ENCODE measurements at regions not wholly inside any gene's neighbourhood (a gene's known extent, or its start where the extent isn't known, plus 50 kb on each side); places are given as distances from the start of the nearest gene placed in this dataset. TPM values are rescaled to one million over a fixed set of nuclear protein-coding genes. Genes with fewer than 3 reads are reported as not detected.

GRCh38 chr2:88239781-88240180, 69.6 kb downstream of the THNSL2 start (continued):
- TF ChIP-seq SMC3 (IDR thresholded peaks at IDR 0.05; ENCODE audit: borderline replicate concordance, low read length) = no peak
- TF ChIP-seq JUNB (IDR thresholded peaks at IDR 0.05) = no peak
- TF ChIP-seq, protein P1, sequence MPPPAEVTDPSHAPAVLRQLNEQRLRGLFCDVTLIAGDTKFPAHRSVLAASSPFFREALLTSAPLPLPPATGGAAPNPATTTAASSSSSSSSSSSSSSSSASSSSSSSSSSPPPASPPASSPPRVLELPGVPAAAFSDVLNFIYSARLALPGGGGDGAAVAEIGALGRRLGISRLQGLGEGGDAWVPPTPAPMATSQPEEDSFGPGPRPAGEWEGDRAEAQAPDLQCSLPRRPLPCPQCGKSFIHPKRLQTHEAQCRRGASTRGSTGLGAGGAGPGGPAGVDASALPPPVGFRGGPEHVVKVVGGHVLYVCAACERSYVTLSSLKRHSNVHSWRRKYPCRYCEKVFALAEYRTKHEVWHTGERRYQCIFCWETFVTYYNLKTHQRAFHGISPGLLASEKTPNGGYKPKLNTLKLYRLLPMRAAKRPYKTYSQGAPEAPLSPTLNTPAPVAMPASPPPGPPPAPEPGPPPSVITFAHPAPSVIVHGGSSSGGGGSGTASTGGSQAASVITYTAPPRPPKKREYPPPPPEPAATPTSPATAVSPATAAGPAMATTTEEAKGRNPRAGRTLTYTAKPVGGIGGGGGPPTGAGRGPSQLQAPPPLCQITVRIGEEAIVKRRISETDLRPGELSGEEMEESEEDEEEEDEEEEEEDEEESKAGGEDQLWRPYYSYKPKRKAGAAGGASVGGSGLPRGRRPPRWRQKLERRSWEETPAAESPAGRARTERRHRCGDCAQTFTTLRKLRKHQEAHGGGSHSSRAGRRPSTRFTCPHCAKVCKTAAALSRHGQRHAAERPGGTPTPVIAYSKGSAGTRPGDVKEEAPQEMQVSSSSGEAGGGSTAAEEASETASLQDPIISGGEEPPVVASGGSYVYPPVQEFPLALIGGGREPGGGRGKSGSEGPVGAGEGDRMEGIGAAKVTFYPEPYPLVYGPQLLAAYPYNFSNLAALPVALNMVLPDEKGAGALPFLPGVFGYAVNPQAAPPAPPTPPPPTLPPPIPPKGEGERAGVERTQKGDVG (CRISPR knock-in tag; IDR thresholded peaks at IDR 0.05) = no peak
- no peak for TF ChIP-seq SMAD5 (IDR thresholded peaks at IDR 0.05; ENCODE audit: low read depth)
- no peak for TF ChIP-seq TAF1 (IDR thresholded peaks at IDR 0.05; ENCODE audit: borderline replicate concordance, low read depth, low read length)

DNA sequence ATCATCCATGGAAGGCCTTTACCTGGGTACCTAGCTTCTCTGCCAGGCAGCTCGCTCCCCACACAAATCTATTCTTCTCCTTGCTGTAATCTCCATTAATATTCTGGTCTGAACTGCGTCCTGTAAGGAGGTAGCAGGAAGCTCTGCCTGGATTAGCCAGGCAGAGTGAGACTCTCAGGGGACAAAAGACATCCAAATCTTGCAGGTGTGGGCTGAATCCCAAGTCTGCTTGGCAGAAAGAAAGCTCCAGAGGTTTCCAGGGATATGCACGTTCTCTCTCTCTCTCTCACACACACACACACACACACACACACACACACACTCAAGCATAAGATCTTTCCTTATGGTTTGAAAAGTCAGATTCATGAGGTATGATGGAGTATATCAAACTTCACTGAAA, 66.5 kb downstream of the THNSL2 start:
- DNase-seq (ENCODE audit: low read depth, low spot score) (no peak), FAIRE-seq (no peak), ATAC-seq (no peak)
- ChIA-PET CTCF (interaction anchor here (1.0 kb wide), 1 partner anchor 18 kb away, joined by 3 read pairs; no protein-coding TSS in a partner anchor), RAD21 (ENCODE audit: unreplicated experiment) (interaction anchor here (0.6 kb wide), 1 partner anchor 89 kb away, joined by 3 read pairs; no protein-coding TSS in a partner anchor), POLR2A (no interaction called here), SMC1A (ENCODE audit: uncharacterized antibody, unreplicated experiment) (interaction anchor here (1.4 kb wide), 1 partner anchor 18 kb away, joined by 3 read pairs; no protein-coding TSS in a partner anchor)
- no TSS peak for BruUV-seq (replicated peaks)
- Histone ChIP-seq H3K9me3 (replicated peaks; ENCODE audit: control insufficient read depth, insufficient read depth, low read length) (no peaks in the 10 kb centered on the region), H3K4me1 (ENCODE audit: control insufficient read depth, insufficient read depth, low read length) (no peaks in the 10 kb centered on the region), H3K79me2 (ENCODE audit: control insufficient read depth, insufficient read depth, low read length) (no peaks in the 10 kb centered on the region), H2AFZ (ENCODE audit: control insufficient read depth, low read depth, low read length) (no peak overlapping the region), H3K9ac (ENCODE audit: control insufficient read depth, insufficient read depth, low read length) (no peak overlapping the region), H3K4me3 (no peak overlapping the region), H3K4me2 (ENCODE audit: control insufficient read depth, insufficient read depth) (no peak overlapping the region), H3K36me3 (ENCODE audit: control insufficient read depth in 2 of 2, insufficient read depth in 2 of 2, low read length in 1 of 2) (no peaks in the 10 kb centered on the region), H3K27ac (ENCODE audit: control insufficient read depth, insufficient read depth) (no peak overlapping the region), H4K20me1 (ENCODE audit: control insufficient read depth, insufficient read depth) (no peaks in the 10 kb centered on the region), H3K27me3 (replicated peaks in 1 of 2; ENCODE audit: control insufficient read depth in 2 of 2, insufficient read depth in 2 of 2, low read length in 1 of 2) (no peaks in the 10 kb centered on the region)
- intact Hi-C loops (cut with micrococcal nuclease; ENCODE audit: unreplicated experiment) = no loop called here
- TF ChIP-seq MYB (IDR thresholded peaks at IDR 0.05; ENCODE audit: borderline replicate concordance, low read depth, low read length) = no peak
- in situ Hi-C loops (cut with MboI) = no loop called here
- 1% methylated on average over 3 of the region's 3 CpGs for WGBS (ENCODE audit: insufficient coverage, insufficient replicate concordance, low lambda C conversion rate, missing lambda C conversion rate)

Small RNAs in the stretch of these regions (small RNA-seq; reads per million reads assigned to genes)
- gene RF00026 (not detected), gene RNU6-1168P (not detected)
